Activated CD4-positive, alpha-beta T cell treated with anti-CD3 and anti-CD28 coated beads for 4 hours (primary cell): ENCODE measurements at regions not wholly inside any gene's neighbourhood (a gene's known extent, or its start where the extent isn't known, plus 50 kb on each side); places are given as distances from the start of the nearest gene placed in this dataset.

Source experiments
- DNase-seq, 2 donors: peaks; one replicate each; pipeline ENCODE4 v3.0.0-alpha.2; 2020

DNA sequence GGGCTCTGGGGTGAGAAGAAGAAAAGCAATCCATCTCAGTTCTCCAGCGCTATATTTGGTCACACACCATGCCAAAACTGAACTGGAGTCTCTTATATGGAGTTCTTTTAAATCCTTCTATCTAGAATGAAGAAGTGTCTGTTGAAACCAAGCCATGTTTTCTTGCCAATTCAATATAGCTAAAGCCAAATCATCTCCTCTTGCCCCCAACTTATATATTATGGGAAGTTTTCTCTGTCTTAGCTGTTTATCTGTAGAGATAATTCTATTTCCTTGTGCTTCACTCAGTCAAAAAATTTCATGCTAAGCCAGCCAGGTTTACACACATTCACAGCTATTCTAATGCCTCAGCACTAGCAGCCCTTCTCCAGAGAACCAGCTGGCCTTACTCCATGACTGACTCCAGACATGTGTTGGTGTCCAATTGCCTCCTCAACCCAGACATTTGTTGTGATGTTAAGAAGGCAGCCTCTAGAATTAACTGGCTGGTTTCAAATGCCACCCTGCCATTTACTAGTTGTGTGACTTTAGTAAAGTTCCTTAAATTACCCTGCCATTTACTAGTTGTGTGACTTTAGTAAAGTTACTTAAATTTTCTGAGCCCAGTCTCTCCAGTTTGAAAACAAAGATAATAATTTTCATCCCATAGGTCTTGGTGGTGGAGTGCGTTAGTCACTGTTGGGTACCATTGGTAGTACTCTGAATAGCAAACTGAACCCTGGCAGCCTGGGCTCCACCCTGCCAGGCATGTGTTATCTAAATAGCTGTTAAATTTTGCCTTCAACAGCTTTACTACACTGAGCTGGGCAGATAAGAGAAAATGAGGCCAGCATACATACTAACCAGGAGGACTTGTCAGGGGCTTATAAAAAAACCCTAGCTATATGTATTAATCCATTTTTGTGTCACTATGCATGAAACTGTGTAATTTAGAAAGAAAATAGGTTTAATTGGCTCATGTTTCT, 525.1 kb downstream of the LMO7 start:
- DNase-seq = no peak

GRCh38 chr13:76160506-76160905, 524.4 kb downstream of the LMO7 start:
- DNase-seq = no peak

DNA sequence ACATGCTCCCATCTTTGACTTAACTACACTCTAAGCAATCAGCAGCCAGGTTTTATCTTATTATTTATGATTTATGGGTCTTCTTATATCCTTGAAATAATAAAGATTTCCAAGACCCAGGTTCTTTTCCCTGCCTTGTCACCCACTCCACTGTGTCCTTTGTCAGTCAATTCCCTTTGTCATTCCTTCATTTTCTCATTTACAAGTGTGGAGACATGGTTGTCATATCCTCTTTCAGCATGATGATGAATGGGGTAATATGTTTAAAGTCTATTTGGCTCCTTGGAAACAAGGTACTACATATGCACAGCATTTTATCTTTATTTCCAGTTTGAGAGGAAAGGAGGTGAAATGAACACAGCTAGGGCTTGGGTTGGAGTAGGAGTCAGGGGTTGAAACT, 521.8 kb downstream of the LMO7 start:
- no peak for DNase-seq

DNA sequence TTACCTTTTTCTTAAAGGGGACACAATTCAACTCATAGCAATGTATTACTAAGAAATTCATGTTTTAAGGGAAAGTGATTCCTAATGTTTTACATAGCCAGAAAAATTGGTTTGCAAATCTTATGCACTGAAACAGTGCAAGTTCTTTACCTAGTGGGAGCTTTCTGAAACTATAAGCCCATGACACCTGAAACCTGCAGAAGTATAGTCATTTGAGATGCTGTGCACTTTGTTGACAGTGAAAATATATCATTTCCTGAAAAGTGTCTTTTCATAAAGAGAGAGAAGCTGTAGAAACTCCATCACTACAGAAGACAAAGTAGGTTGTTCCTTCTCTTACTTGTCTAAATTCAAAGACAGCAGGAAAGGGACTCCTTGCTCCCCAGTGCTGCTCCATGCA, 517.1 kb downstream of the LMO7 start:
- no peak for DNase-seq

DNA sequence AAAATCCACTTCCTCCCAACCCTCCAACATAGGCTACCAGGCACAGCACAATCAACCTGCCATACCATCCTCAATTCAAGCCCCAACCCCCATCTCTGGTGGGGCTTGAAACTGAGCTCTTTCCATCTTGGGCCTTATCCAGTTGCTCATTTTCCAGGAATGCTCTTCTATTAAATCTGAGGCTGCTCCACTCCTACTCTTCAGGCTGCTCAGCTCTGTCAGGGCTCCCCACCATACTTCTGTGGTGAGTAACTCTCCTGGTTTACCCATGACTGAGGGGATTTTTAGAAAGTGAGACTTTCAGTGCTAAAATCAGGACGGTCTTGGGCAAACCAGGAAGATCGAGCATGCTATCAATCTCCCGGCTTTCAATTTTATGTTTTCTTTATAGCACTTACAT, 512.8 kb downstream of the LMO7 start:
- DNase-seq = no peak

- DNase-seq = no peak
These were observed 512.2 kb downstream of the LMO7 start for GRCh38 chr13:76148374-76148773.

DNA sequence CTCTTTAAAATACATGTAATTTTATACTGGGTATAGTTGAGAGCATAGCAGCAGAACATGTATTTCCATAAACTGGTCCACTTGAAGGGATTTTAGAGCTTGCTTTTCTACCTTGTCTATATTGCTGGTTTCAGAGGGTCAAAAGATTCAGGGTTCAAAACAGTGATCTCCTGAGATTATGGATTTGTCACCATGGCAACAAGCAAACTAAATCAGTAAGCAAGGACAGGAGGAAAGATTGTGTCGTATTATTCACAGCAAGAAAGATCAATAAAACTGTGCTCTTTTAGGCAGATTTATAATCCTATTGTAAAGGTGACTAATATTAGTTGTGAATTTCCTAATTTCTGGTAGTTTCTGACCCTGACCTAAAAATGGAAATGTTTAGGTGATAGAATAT, 496.4 kb downstream of the LMO7 start:
- no peak for DNase-seq

DNA sequence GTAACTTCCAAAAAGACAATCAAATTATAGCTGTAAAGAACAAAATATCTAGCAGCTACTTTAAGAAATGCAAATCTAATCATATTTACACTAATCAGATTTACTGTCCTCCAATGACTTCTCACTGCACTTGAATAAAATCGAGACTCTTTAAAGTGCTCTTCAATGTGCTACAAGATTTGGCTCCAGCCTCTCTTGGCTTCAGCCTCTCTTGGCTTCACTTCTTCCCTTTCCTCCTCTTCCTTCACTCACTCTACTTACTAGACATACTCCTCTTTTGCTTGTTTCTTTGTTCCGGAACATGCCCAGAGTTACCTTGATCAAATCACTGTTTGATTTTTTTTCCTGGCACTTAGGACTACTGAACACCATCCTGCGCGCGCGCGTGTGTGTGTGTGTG, 495.4 kb downstream of the LMO7 start:
- DNase-seq = no peak

- DNase-seq = no peak
These were observed 493.3 kb downstream of the LMO7 start for GRCh38 chr13:76129305-76130000.

GRCh38 chr13:76127922-76128321, 491.8 kb downstream of the LMO7 start:
- DNase-seq = no peak

DNA sequence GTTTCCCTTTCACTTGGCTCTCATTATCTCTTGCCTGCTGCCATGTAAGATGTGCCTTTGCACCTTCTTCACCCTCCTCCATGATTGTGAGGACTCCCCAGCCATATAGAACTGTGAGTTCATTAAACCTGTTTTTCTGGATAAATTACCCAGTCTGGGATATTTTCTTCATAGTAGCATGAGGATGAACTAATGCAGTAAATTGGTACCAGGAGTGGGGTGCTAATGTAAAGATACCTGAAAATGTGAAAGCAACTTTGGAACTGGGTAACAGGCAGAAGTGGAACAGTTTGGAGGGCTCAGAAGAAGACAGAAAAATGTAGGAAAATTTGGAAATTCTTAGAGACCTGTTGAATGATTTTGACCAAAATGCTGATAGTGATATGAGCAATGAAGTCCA, 487.4 kb downstream of the LMO7 start:
- no peak for DNase-seq

DNA sequence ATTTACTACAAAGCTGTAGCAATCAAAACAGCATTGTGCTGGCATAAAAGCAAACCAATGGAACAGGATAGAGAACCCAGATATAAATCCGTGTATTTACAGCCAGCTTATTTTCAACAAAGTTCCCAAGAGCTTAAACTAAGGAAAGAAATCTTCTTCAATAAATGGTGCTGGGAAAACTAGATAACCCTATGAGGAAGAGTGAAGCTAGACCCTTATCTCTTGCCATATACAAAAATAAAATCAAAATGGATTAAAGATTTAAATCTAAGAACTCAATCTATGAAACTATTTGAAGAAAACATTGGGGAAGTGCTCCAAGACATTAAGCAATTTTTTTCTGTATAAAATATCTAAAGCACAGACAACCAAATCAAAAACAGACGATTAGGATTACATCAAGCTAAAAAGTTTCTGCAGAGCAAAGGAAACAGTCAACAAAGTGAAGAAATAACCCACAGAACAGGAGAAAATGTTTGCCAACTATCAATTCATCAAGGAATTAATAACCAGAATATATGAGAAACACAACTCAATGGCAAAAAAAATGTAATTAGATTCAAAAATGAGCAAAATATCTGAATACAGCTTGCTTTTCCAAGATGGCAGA, 480.7 kb downstream of the LMO7 start:
- no peak for DNase-seq

DNA sequence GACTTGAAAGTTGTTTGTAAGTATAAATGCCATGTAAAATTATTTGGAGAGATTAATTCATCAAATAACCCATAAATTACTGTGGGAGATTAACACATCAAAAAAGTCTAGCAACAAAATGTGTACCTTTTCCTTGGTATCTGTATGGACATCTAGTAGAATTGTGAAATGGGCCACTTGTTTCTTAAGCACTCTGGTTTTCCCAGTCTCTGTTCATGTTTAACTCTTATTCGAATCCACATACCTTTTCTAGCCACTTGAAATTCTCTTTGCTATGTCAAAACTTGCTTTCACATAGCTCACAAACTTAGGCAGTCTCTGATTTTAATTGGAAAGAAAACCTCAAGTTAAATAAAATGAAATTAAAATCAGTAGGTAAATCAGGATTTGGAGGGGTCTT, 470.6 kb downstream of the LMO7 start:
- no peak for DNase-seq

- DNase-seq = no peak
These were observed 458.5 kb downstream of the LMO7 start for GRCh38 chr13:76094645-76095044.

- no peak for DNase-seq
These were observed 454.9 kb downstream of the LMO7 start for GRCh38 chr13:76091076-76091475.

GRCh38 chr13:76086729-76087128, 450.6 kb downstream of the LMO7 start:
- no peak for DNase-seq

- DNase-seq = no peak
These were observed 431.7 kb downstream of the LMO7 start for GRCh38 chr13:76067850-76068249.

GRCh38 chr13:76053181-76053580, 417.1 kb downstream of the LMO7 start:
- no peak for DNase-seq

DNA sequence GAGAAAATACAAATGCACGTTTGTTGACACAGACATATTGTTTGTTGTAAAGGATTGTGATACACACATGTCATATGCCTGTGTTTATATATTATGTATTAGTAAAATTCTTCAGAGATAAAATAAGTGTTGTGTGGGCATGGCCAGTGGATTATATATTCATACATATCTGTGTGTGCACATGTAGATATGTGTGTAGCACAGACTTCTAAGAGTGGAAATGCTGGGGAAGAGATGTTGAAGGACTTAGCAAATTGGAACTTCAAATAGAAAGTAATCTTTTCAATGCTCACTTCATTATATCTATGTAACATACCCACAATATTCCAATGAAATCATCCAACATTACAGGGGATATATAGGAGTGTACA, 413.2 kb downstream of the LMO7 start:
- DNase-seq = no peak

- DNase-seq = no peak
These were observed 412.7 kb downstream of the LMO7 start for GRCh38 chr13:76048675-76049375.

DNA sequence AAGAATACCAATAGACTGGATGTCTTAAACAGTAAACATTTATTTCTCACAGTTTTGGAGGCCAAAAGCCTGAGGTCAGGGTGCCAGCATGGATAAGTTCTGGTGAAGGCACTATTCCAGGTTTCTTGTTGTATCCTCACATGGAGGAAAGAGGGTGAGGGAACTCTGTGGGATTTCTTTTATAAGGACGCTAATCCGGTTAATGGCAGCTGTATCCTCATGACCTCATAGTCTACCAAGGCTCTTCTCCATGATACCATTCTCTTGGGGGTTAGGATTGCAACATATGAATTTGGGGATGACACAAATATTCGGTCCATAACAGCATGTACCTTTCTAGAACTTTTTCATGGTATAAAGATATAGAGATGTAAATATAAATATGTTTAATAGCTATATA, 412.0 kb downstream of the LMO7 start:
- no peak for DNase-seq

- no peak for DNase-seq
These were observed 407.7 kb downstream of the LMO7 start for GRCh38 chr13:76043874-76044273.
